OCI-LY7 (cell line): ENCODE measurements at regions not wholly inside any gene's neighbourhood (a gene's known extent, or its start where the extent isn't known, plus 50 kb on each side); places are given as distances from the start of the nearest gene placed in this dataset.

Experiments
- BruUV-seq: library from RNA; stranded (reverse); fragments of 400-500 nt; replicated peaks from 2 replicates; lab custom pipeline; 2021; lab: Mats Ljungman, UMichigan
- CTCF ChIA-PET: fragments of 300-600 bp; sonication (Branson Sonifier 250); formaldehyde crosslinking; loops from one replicate; lab custom pipeline; 2022; ENCODE audit warnings: antibody characterized with exemption; ENCODE audit not compliant: unreplicated experiment; lab: Charles Lee
- POLR2A ChIA-PET: fragments of 300-600 bp; sonication (Branson Sonifier 250); formaldehyde crosslinking; loops from one replicate; lab custom pipeline; 2022; ENCODE audit warnings: antibody characterized with exemption; lab: Charles Lee
- DNase-seq: peaks from one replicate; pipeline ENCODE4 v3.0.0-alpha.2; 2015; ENCODE audit warnings: low spot score
- H2AFZ ChIP-seq: fragments of 200-600 bp; sonication (generic), shearing (Covaris generic); 2 replicates; pipeline ENCODE4 v1.6.1; 2014; ENCODE audit warnings: mild to moderate bottlenecking, antibody characterized with exemption, low read length, moderate library complexity
- H3K27ac ChIP-seq: fragments of 200-600 bp; sonication (generic); 2 replicates; pipeline ENCODE4 v1.5.1; 2014; ENCODE audit warnings: mixed run types, low read depth, mild to moderate bottlenecking, moderate library complexity, low read length, inconsistent platforms; ENCODE audit not compliant: poor library complexity, severe bottlenecking
- H3K36me3 ChIP-seq: fragments of 200-600 bp; sonication (generic); 2 replicates; pipeline ENCODE4 v1.6.1; 2014; ENCODE audit warnings: mild to moderate bottlenecking, antibody characterized with exemption, low read length, moderate library complexity, mixed read lengths; ENCODE audit not compliant: insufficient read depth
- H3K4me1 ChIP-seq: fragments of 200-600 bp; sonication (generic); 2 replicates; pipeline ENCODE4 v1.5.1; 2014; ENCODE audit warnings: mild to moderate bottlenecking, low read length; ENCODE audit not compliant: insufficient read depth, poor library complexity, severe bottlenecking
- H3K4me2 ChIP-seq: fragments of 200-600 bp; sonication (generic); 2 replicates; pipeline ENCODE4 v1.6.1; 2014; ENCODE audit warnings: mild to moderate bottlenecking, low read length
- H3K4me3 ChIP-seq: fragments of 200-600 bp; sonication (generic); 2 replicates; pipeline ENCODE4 v1.5.1; 2014; ENCODE audit warnings: mild to moderate bottlenecking, low read depth, low read length; ENCODE audit not compliant: poor library complexity, severe bottlenecking
- H3K79me2 ChIP-seq: fragments of 200-600 bp; sonication (generic); 2 replicates; pipeline ENCODE4 v1.6.1; 2016; ENCODE audit warnings: low read depth, mild to moderate bottlenecking, low read length, moderate library complexity, mixed read lengths; ENCODE audit not compliant: insufficient read depth
- H3K9me2 ChIP-seq: fragments of 200-600 bp; sonication (generic); 2 replicates; pipeline ENCODE4 v1.6.1; 2016; ENCODE audit warnings: mild to moderate bottlenecking, low read length, mixed read lengths; ENCODE audit not compliant: insufficient read depth
- H3K9me3 ChIP-seq: fragments of 200-600 bp; sonication (generic); 2 replicates; pipeline ENCODE4 v1.6.1; 2014; ENCODE audit warnings: mild to moderate bottlenecking, mixed run types, low read length, mixed read lengths
- H4K20me1 ChIP-seq: fragments of 200-600 bp; sonication (generic); 2 replicates; pipeline ENCODE4 v1.6.1; 2014; ENCODE audit warnings: mild to moderate bottlenecking, antibody characterized with exemption, low read length, moderate library complexity, mixed read lengths; ENCODE audit not compliant: insufficient read depth
- CTCF ChIP-seq: fragments of 200-600 bp; sonication (generic); conservative IDR thresholded peaks from 2 replicates; pipeline ENCODE4 v1.5.1; 2014; ENCODE audit warnings: mild to moderate bottlenecking, antibody characterized with exemption, low read length, moderate library complexity, mixed read lengths
- EZH2phosphoT487 ChIP-seq: fragments of 200-600 bp; sonication (generic); IDR thresholded peaks from 2 replicates; pipeline ENCODE4 v1.6.1; 2018; ENCODE audit warnings: low read depth, borderline replicate concordance, mild to moderate bottlenecking, mixed run types, antibody characterized with exemption, low read length, moderate library complexity, mixed read lengths
- intact Hi-C: fragments of 100-400 bp; cut with micrococcal nuclease; formaldehyde crosslinking; loops from one replicate; pipeline ENCODE4 v1.10.0; 2022; ENCODE audit not compliant: unreplicated experiment

GRCh38 chr5:130743092-130743491 lies 422.0 kb downstream of the HINT1 start:
- no TSS peak for BruUV-seq
- DNase-seq = no peak
- CTCF ChIA-PET = no interaction called here

GRCh38 chr5:130740047-130740569 lies 424.9 kb downstream of the HINT1 start:
- Histone ChIP-seq H3K9me3 (peaks cover 10% of the 10 kb centered on the region; the same call in 1 of the 2 replicates), H3K4me3 (no peak overlapping the region), H4K20me1 (no peaks in the 10 kb centered on the region), H3K79me2 (no peaks in the 10 kb centered on the region), H3K9me2 (no peaks in the 10 kb centered on the region), H2AFZ (no peak overlapping the region), H3K27ac (no peak overlapping the region), H3K4me2 (no peak overlapping the region), H3K4me1 (no peaks in the 10 kb centered on the region), H3K36me3 (no peaks in the 10 kb centered on the region)
- intact Hi-C loops = no loop called here
- no peak for DNase-seq
- BruUV-seq = no TSS peak
- ChIA-PET CTCF (no interaction called here), POLR2A (no interaction called here)
- TF ChIP-seq CTCF (no peak), EZH2phosphoT487 (no peak)

More at GRCh38 chr5:130743092-130743491, 422.0 kb downstream of the HINT1 start:
- H3K9me2 ChIP-seq = no peaks in the 10 kb centered on the region
- no peak overlapping the region for H3K4me3 ChIP-seq
- TF ChIP-seq EZH2phosphoT487 (no peak), CTCF (no peak)
- no peak overlapping the region for H2AFZ ChIP-seq
- H3K9me3 ChIP-seq = peaks cover 10% of the 10 kb centered on the region; the same call in 1 of the 2 replicates
- intact Hi-C loops = no loop called here
- H3K79me2 ChIP-seq = no peaks in the 10 kb centered on the region
- POLR2A ChIA-PET = no interaction called here
- no peak overlapping the region for H3K4me2 ChIP-seq
- no peaks in the 10 kb centered on the region for H3K4me1 ChIP-seq
- H3K27ac ChIP-seq = no peak overlapping the region
- H3K36me3 ChIP-seq = no peaks in the 10 kb centered on the region
- H4K20me1 ChIP-seq = no peaks in the 10 kb centered on the region

GRCh38 chr5:130731839-130732238 lies 433.2 kb downstream of the HINT1 start:
- no peaks in the 10 kb centered on the region for H3K4me1 ChIP-seq
- no peaks in the 10 kb centered on the region for H4K20me1 ChIP-seq
- H3K79me2 ChIP-seq = no peaks in the 10 kb centered on the region
- ChIA-PET CTCF (no interaction called here), POLR2A (no interaction called here)
- no peak for TF ChIP-seq EZH2phosphoT487
- no peaks in the 10 kb centered on the region for H3K36me3 ChIP-seq
- DNase-seq = no peak
- no peak overlapping the region for H3K4me2 ChIP-seq
- H3K9me2 ChIP-seq = no peaks in the 10 kb centered on the region
- BruUV-seq = no TSS peak
- no peak overlapping the region for H3K27ac ChIP-seq
- no peak overlapping the region for H3K4me3 ChIP-seq
- intact Hi-C loops = no loop called here
- no peaks in the 10 kb centered on the region for H3K9me3 ChIP-seq
- H2AFZ ChIP-seq = no peak overlapping the region
